GM23338 (cell line): ENCODE measurements at regions not wholly inside any gene's neighbourhood (a gene's known extent, or its start where the extent isn't known, plus 50 kb on each side); places are given as distances from the start of the nearest gene placed in this dataset.

ENCODE experiments used
- ATAC-seq: fragments of 200-7000 bp; cut with Tn5 transposase; 3 replicates; pipeline ENCODE4 v1.9.1; 2020
- DNase-seq: peaks from one replicate; pipeline ENCODE4 v3.0.0-alpha.2; 2015; ENCODE audit warnings: low spot score
- H2AFZ ChIP-seq: fragments of 200-600 bp; sonication (generic); 2 replicates; pipeline ENCODE4 v1.8.0; 2016; ENCODE audit warnings: antibody characterized with exemption, mild to moderate bottlenecking, moderate library complexity
- H3F3A ChIP-seq: fragments of 200-600 bp; sonication (generic); replicated peaks from 2 replicates; pipeline ENCODE4 v1.8.0; 2017; ENCODE audit warnings: antibody characterized with exemption, mixed run types, low read depth
- H3K27ac ChIP-seq: fragments of 200-600 bp; sonication (generic); 2 replicates; pipeline ENCODE4 v1.6.1; 2016; ENCODE audit warnings: low read depth
- H3K27me3 ChIP-seq: fragments of 200-600 bp; sonication (generic); 2 replicates; pipeline ENCODE4 v1.8.0; 2016; ENCODE audit warnings: mild to moderate bottlenecking, mixed run types, moderate library complexity; ENCODE audit not compliant: insufficient read depth
- H3K36me3 ChIP-seq: fragments of 200-600 bp; sonication (generic); 2 replicates; pipeline ENCODE4 v1.8.0; 2016; ENCODE audit warnings: mild to moderate bottlenecking; ENCODE audit not compliant: insufficient read depth
- H3K4me1 ChIP-seq: fragments of 200-600 bp; sonication (generic); 2 replicates; pipeline ENCODE4 v1.8.0; 2016; ENCODE audit warnings: mild to moderate bottlenecking, moderate library complexity; ENCODE audit not compliant: insufficient read depth
- H3K4me2 ChIP-seq: fragments of 200-600 bp; sonication (generic); 2 replicates; pipeline ENCODE4 v1.7.1; 2017; ENCODE audit warnings: mixed run types
- H3K4me3 ChIP-seq: fragments of 200-600 bp; sonication (generic); 2 replicates; pipeline ENCODE4 v1.6.1; 2016; ENCODE audit warnings: mixed run types
- H3K79me2 ChIP-seq: fragments of 200-600 bp; sonication (generic); replicated peaks from 2 replicates; pipeline ENCODE4 v1.8.0; 2017; ENCODE audit warnings: mild to moderate bottlenecking; ENCODE audit not compliant: insufficient read depth
- H3K9me2 ChIP-seq: fragments of 200-600 bp; sonication (generic); 2 replicates; pipeline ENCODE4 v1.8.0; 2017; ENCODE audit not compliant: insufficient read depth
- H4K20me1 ChIP-seq: fragments of 200-600 bp; sonication (generic); replicated peaks from 2 replicates; pipeline ENCODE4 v1.8.0; 2017; ENCODE audit warnings: mild to moderate bottlenecking; ENCODE audit not compliant: insufficient read depth
- H3K27ac Mint-ChIP-seq: 2 replicates; pipeline ENCODE4 v1.8.0; 2020; ENCODE audit warnings: inconsistent platforms, mild to moderate bottlenecking, moderate library complexity, mixed read lengths
- H3K27me3 Mint-ChIP-seq: 3 replicates; pipeline ENCODE4 v1.8.0; 2022; ENCODE audit warnings: low read depth, mild to moderate bottlenecking, moderate library complexity, mixed read lengths, inconsistent platforms; ENCODE audit not compliant: insufficient read depth, poor library complexity
- H3K36me3 Mint-ChIP-seq: 3 replicates; pipeline ENCODE4 v1.8.0; 2021; ENCODE audit warnings: low read depth, mild to moderate bottlenecking, inconsistent platforms, moderate library complexity, mixed read lengths
- H3K4me1 Mint-ChIP-seq: 3 replicates; pipeline ENCODE4 v1.8.0; 2020; ENCODE audit warnings: mild to moderate bottlenecking, inconsistent platforms, mixed read lengths
- H3K4me3 Mint-ChIP-seq: 3 replicates; pipeline ENCODE4 v1.8.0; 2021; ENCODE audit warnings: moderate library complexity, mild to moderate bottlenecking, inconsistent platforms, mixed read lengths
- H3K9me3 Mint-ChIP-seq: 3 replicates; pipeline ENCODE4 v1.8.0; 2020; ENCODE audit warnings: moderate library complexity, mild to moderate bottlenecking, inconsistent platforms, mixed read lengths
- NANOG ChIP-seq: IDR thresholded peaks from 2 replicates; pipeline ENCODE4 v1.6.1; 2016; ENCODE audit warnings: antibody characterized with exemption, borderline replicate concordance
- POLR2AphosphoS5 ChIP-seq: IDR thresholded peaks from 2 replicates; pipeline ENCODE4 v1.6.1; 2016; ENCODE audit warnings: antibody characterized with exemption, low read depth
- REST ChIP-seq: IDR thresholded peaks from one replicate; pipeline ENCODE4 v1.6.1; 2018; ENCODE audit warnings: antibody characterized with exemption; ENCODE audit not compliant: unreplicated experiment
- ZNF331 ChIP-seq: fragments of 250-450 bp; sonication (Bioruptor Pico); IDR thresholded peaks from 2 replicates; pipeline ENCODE4 v1.5.0; 2020; ENCODE audit warnings: low read depth, mild to moderate bottlenecking, moderate library complexity
- ZNF462 ChIP-seq: fragments of 250-450 bp; sonication (Bioruptor Pico); IDR thresholded peaks from 2 replicates; pipeline ENCODE4 v1.5.0; 2020; ENCODE audit warnings: mild to moderate bottlenecking, moderate library complexity
- TF ChIP-seq, protein P1 (sequence below), 2 experiments: fragments of 200-600 bp in 1 of 2; sonication (generic) in 1 of 2; conservative IDR thresholded peaks; 2 replicates each; pipeline versions ENCODE4 v1.5.1 to v1.6.1; 2016 to 2017; ENCODE audit warnings: antibody characterized with exemption in 2 of 2, low read depth in 2 of 2, mild to moderate bottlenecking in 2 of 2, moderate library complexity in 1 of 2

DNA sequence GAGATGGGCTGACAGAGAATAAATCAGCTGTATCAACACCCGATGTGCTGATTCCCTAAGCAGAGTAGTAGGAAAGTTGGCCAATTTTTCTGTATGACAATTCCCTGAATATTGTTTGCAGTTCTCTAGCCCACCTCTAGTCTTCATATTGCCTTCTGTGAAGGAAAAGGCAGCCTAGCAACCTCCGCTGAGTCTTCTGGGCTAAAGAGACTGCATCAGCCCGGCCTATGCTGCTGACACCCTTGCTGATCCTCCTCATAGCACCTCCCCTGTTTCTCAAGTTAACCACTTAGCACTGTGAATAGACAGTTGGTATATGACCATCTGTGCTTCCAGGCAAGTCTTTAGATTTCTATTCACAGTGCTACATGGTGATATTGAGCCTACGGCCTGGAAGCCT lies 161.1 kb upstream of the EGLN3 start:
- H3K4me3 ChIP-seq: no peak overlapping the region
- H3K27me3 Mint-ChIP-seq: no peaks in the 10 kb centered on the region
- no peaks in the 10 kb centered on the region for H3K36me3 ChIP-seq
- H3K27ac ChIP-seq: no peak overlapping the region
- no peak overlapping the region for H3K27ac Mint-ChIP-seq
- H3K4me2 ChIP-seq: no peak overlapping the region
- no peaks in the 10 kb centered on the region for H3K27me3 ChIP-seq
- ATAC-seq (peak; percentile 90), DNase-seq (peak; percentile 52)
- H4K20me1 ChIP-seq: no peaks in the 10 kb centered on the region
- TF ChIP-seq ZNF331 (CRISPR knock-in tag) (no peak), POLR2AphosphoS5 (no peak)
- TF ChIP-seq, protein P1, sequence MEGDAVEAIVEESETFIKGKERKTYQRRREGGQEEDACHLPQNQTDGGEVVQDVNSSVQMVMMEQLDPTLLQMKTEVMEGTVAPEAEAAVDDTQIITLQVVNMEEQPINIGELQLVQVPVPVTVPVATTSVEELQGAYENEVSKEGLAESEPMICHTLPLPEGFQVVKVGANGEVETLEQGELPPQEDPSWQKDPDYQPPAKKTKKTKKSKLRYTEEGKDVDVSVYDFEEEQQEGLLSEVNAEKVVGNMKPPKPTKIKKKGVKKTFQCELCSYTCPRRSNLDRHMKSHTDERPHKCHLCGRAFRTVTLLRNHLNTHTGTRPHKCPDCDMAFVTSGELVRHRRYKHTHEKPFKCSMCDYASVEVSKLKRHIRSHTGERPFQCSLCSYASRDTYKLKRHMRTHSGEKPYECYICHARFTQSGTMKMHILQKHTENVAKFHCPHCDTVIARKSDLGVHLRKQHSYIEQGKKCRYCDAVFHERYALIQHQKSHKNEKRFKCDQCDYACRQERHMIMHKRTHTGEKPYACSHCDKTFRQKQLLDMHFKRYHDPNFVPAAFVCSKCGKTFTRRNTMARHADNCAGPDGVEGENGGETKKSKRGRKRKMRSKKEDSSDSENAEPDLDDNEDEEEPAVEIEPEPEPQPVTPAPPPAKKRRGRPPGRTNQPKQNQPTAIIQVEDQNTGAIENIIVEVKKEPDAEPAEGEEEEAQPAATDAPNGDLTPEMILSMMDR (conservative IDR thresholded peaks at IDR 0.05; ENCODE audit: low read depth in 2 of 2): peak in 1 of 2 experiments; percentile 24; a peak in 2 of 4 replicates
- H3K9me3 Mint-ChIP-seq: peaks cover 3% of the 10 kb centered on the region; the same call in 1 of the 3 replicates
- peak overlapping the region; percentile 64; the same call in 1 of the 2 replicates for H2AFZ ChIP-seq
- H3F3A ChIP-seq: no peaks in the 10 kb centered on the region
- no peak overlapping the region for H3K4me3 Mint-ChIP-seq
- H3K4me1 Mint-ChIP-seq: no peaks in the 10 kb centered on the region
- H3K4me1 ChIP-seq: no peaks in the 10 kb centered on the region
- no peaks in the 10 kb centered on the region for H3K36me3 Mint-ChIP-seq
- H3K9me2 ChIP-seq: peaks cover 5% of the 10 kb centered on the region; the same call in 1 of the 2 replicates
- H3K79me2 ChIP-seq: no peaks in the 10 kb centered on the region

- H3K4me1 Mint-ChIP-seq: no peaks in the 10 kb centered on the region
- H3K79me2 ChIP-seq: no peaks in the 10 kb centered on the region
- DNase-seq (no peak), ATAC-seq (no peak)
- no peaks in the 10 kb centered on the region for H3K27me3 ChIP-seq
- H3K27me3 Mint-ChIP-seq: no peaks in the 10 kb centered on the region
- no peak overlapping the region for H3K27ac Mint-ChIP-seq
- no peaks in the 10 kb centered on the region for H4K20me1 ChIP-seq
- peaks cover 3% of the 10 kb centered on the region; the same call in 1 of the 3 replicates for H3K9me3 Mint-ChIP-seq
- no peaks in the 10 kb centered on the region for H3K36me3 Mint-ChIP-seq
- no peaks in the 10 kb centered on the region for H3F3A ChIP-seq
- H3K4me2 ChIP-seq: no peak overlapping the region
- no peaks in the 10 kb centered on the region for H3K4me1 ChIP-seq
- H3K27ac ChIP-seq: no peak overlapping the region
- no peak overlapping the region for H3K4me3 Mint-ChIP-seq
- H3K36me3 ChIP-seq: no peaks in the 10 kb centered on the region
- peaks cover 5% of the 10 kb centered on the region; the same call in 1 of the 2 replicates for H3K9me2 ChIP-seq
- no peak overlapping the region for H3K4me3 ChIP-seq
- H2AFZ ChIP-seq: no peak overlapping the region
- TF ChIP-seq POLR2AphosphoS5 (no peak), REST (no peak), ZNF462 (CRISPR knock-in tag) (no peak), NANOG (no peak)
These were observed 160.6 kb upstream of the EGLN3 start for GRCh38 chr14:34111505-34111904.
